Right lobe of liver (tissue), 6 donors: ENCODE measurements at regions not wholly inside any gene's neighbourhood (a gene's known extent, or its start where the extent isn't known, plus 50 kb on each side); places are given as distances from the start of the nearest gene placed in this dataset.

ENCODE experiments used
- ATAC-seq, 4 donors: fragments of 200-7000 bp; cut with Tn5 transposase; one replicate each; pipeline ENCODE4 v1.9.1; 2020; ENCODE audit warnings: mild to moderate bottlenecking in 4 of 4, moderate library complexity in 4 of 4
- DNase-seq, 3 donors: peaks; one replicate each; pipeline ENCODE4 v3.0.0-alpha.2; 2020
- H3K27ac ChIP-seq, 3 donors: fragments of 200-600 bp; one replicate each; pipeline ENCODE4 v1.8.0; 2022
- H3K27me3 ChIP-seq, 2 donors: fragments of 200-600 bp; one replicate each; pipeline ENCODE4 v1.8.0; 2022
- H3K36me3 ChIP-seq, 4 donors: fragments of 200-600 bp; sonication (generic) in 1 of 4; one replicate each; pipeline versions ENCODE4 v1.5.1 to v1.8.0; 2017 to 2022; ENCODE audit warnings: control low read depth in 1 of 4
- H3K4me1 ChIP-seq, 4 donors: fragments of 200-600 bp; sonication (generic) in 1 of 4; one replicate each; pipeline versions ENCODE4 v1.5.1 to v1.8.0; 2017 to 2022; ENCODE audit warnings: control low read depth in 1 of 4
- H3K4me3 ChIP-seq, 3 donors: fragments of 200-600 bp; one replicate each; pipeline ENCODE4 v1.8.0; 2022
- H3K9me3 ChIP-seq, 4 donors: fragments of 200-600 bp; sonication (generic) in 1 of 4; one replicate each; pipeline versions ENCODE4 v1.5.1 to v1.8.0; 2017 to 2022; ENCODE audit warnings: control low read depth in 1 of 4
- POLR2A ChIP-seq: fragments of 450-650 bp; IDR thresholded peaks from one replicate; pipeline ENCODE4 v1.6.1; 2017; ENCODE audit warnings: antibody characterized with exemption, mild to moderate bottlenecking
- WGBS: methylation state at CpG from one replicate; pipeline ENCODE4 v1.1.6; 2018; ENCODE audit warnings: low coverage, low lambda C conversion rate; ENCODE audit not compliant: insufficient coverage; ENCODE audit errors: missing lambda C conversion rate; 5-methylcytosine and 5-hydroxymethylcytosine counted together
- intact Hi-C, 2 donors: fragments of 100-400 bp; cut with DNase I; formaldehyde crosslinking; loops; one replicate each; pipeline versions ENCODE4 v1.11.2 to v1.14.1; 2022
- TF ChIP-seq, protein P1 (sequence below), 4 donors: fragments of 200-600 bp in 3 of 4; fragments of 450-650 bp in 1 of 4; IDR thresholded peaks; one replicate each; pipeline versions ENCODE4 v1.5.1 to v1.8.0; 2016 to 2022; ENCODE audit warnings: antibody characterized with exemption in 4 of 4, mild to moderate bottlenecking in 2 of 4
- donor health status: DM: no; HTN: yes; CAD: no.
- donor health status: DM: no; HTN: no; CAD: no.
- donor health status: DM: no; HTN: no; CAD: no.
- donor health status: DM: no; HTN: yes; CAD: no.
- donor health status: DM: no; HTN: yes; CAD: no.

DNA sequence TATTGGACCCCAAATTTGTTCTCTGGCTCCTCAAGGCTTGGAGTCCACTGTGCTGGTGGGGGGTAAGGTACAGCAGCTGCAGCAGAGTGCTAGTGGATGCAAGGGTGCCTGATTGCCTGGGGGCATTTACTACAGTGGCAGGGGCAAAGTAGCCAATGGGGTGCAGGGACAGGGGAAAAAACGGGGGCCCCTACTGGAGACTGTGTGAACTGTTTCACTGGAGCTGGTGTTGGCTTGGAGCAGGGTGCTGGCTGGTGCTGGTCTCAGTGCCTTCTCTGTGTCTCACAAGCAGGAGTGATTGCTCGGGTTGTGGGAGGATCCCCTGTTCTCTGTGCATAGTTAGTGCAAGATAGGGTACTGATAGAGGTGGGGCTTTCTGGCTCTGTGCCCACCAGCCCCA is 935.9 kb downstream of the JRKL start:
- H3K4me1 ChIP-seq: no peaks in the 10 kb centered on the region
- WGBS: 13% methylated on average over 1 of the region's 2 CpGs
- H3K27me3 ChIP-seq: no peaks in the 10 kb centered on the region
- TF ChIP-seq, protein P1, sequence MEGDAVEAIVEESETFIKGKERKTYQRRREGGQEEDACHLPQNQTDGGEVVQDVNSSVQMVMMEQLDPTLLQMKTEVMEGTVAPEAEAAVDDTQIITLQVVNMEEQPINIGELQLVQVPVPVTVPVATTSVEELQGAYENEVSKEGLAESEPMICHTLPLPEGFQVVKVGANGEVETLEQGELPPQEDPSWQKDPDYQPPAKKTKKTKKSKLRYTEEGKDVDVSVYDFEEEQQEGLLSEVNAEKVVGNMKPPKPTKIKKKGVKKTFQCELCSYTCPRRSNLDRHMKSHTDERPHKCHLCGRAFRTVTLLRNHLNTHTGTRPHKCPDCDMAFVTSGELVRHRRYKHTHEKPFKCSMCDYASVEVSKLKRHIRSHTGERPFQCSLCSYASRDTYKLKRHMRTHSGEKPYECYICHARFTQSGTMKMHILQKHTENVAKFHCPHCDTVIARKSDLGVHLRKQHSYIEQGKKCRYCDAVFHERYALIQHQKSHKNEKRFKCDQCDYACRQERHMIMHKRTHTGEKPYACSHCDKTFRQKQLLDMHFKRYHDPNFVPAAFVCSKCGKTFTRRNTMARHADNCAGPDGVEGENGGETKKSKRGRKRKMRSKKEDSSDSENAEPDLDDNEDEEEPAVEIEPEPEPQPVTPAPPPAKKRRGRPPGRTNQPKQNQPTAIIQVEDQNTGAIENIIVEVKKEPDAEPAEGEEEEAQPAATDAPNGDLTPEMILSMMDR (IDR thresholded peaks at IDR 0.05): no peak
- TF ChIP-seq POLR2A: no peak
- no peak for DNase-seq
- no peaks in the 10 kb centered on the region for H3K36me3 ChIP-seq
- no peaks in the 10 kb centered on the region for H3K9me3 ChIP-seq
- H3K4me3 ChIP-seq: no peak overlapping the region
- intact Hi-C loops: no loop called here
- no peak overlapping the region for H3K27ac ChIP-seq
- ATAC-seq: peak in 1 of 4 donors; percentile 16

DNA sequence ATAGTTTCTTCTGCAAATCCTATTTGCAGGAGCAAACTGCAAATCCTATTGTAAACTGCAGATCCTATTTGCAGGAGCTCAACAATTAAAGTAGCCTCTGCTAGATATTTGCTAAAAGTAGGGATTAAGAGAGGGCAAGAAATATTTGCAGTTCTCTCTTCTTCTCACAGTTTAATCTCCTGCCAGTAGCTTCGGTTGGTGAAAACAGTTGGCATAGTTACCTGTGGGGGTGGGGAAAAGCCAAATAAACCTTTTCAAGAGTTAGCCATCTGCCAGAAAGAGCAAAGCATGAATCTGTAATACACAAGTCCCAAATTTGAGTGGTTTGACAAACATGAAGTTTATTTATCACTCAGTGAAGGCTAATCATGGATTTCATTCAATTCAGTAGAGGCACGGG is 942.5 kb downstream of the JRKL start:
- intact Hi-C loops: no loop called here
- Histone ChIP-seq H3K4me1 (no peaks in the 10 kb centered on the region), H3K27me3 (no peaks in the 10 kb centered on the region), H3K27ac (no peak overlapping the region), H3K4me3 (no peak overlapping the region), H3K9me3 (no peaks in the 10 kb centered on the region), H3K36me3 (no peaks in the 10 kb centered on the region)
- ATAC-seq (no peak), DNase-seq (no peak)
- 16% methylated on average over 2 of the region's 2 CpGs for WGBS
- no peak for TF ChIP-seq POLR2A
- TF ChIP-seq, protein P1 (IDR thresholded peaks at IDR 0.05): no peak

DNA sequence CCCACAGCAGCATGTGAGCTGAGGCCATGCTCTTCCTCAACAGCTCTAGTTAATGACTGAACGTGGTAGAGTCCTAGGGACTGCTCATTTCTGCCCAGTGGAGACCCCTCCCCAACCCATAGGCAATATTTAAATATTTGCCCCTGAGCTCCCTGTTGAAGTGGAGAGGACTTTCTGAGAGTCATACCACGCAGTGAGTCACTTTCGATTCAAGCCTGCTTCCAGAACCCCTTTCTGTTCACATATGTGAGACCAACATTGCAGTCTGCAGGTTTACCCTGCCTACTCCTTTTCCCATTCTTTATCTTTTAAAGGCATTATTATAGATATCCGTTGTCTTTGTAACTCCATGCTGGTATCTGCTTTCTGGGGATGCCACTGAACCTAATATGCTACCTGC is 946.3 kb downstream of the JRKL start:
- Histone ChIP-seq H3K27ac (no peak overlapping the region), H3K4me3 (no peak overlapping the region), H3K4me1 (no peaks in the 10 kb centered on the region), H3K27me3 (no peaks in the 10 kb centered on the region), H3K9me3 (no peaks in the 10 kb centered on the region), H3K36me3 (no peaks in the 10 kb centered on the region)
- WGBS: 52% methylated on average over 4 of the region's 4 CpGs
- no peak for DNase-seq
- no peak for ATAC-seq
- TF ChIP-seq, protein P1 (IDR thresholded peaks at IDR 0.05): no peak
- TF ChIP-seq POLR2A: no peak
- intact Hi-C loops: no loop called here

DNA sequence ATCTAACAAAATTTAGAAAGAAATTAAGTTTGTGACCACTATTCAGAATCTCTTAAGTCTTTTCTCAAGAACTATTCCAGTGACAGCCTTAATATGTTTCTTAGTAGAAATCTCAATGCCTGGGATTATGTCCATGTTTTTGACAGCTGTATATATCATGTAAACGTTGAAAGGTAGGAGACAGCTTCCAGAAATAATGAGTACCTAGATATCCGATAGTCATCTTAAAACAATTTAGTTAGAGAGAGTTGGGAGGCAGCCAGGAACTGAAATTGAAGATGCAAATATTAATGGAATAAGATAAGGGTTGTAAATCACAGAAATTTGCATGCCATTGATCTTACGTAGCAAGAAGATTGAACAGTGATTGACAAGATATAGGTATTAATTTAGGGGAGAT is 955.2 kb downstream of the JRKL start:
- WGBS: 42% methylated on average over 3 of the region's 3 CpGs
- Histone ChIP-seq H3K36me3 (no peaks in the 10 kb centered on the region), H3K9me3 (no peaks in the 10 kb centered on the region), H3K4me1 (no peaks in the 10 kb centered on the region), H3K27ac (no peak overlapping the region), H3K27me3 (no peaks in the 10 kb centered on the region), H3K4me3 (no peak overlapping the region)
- intact Hi-C loops: no loop called here
- TF ChIP-seq, protein P1 (IDR thresholded peaks at IDR 0.05): no peak
- TF ChIP-seq POLR2A: no peak
- no peak for ATAC-seq
- no peak for DNase-seq

DNA sequence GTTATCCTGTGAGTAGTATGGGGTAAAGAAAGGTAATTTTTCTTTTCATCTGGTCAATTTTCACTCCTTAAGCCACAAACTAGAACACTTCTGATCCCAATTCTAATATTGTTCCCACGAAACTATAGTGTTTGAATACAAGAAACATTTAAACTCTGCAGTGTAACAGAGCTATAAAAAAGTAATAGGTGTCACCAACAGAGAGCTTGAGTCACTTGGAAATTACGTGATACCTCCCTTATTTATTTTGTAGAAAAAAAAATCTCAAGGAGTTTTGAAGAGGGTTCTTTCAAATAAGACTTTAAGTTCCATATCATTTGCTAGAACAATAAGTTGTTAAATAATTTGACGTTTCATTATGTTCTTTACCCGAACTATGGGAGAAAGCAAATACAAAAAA is 959.4 kb downstream of the JRKL start:
- intact Hi-C loops: no loop called here
- TF ChIP-seq POLR2A: no peak
- TF ChIP-seq, protein P1 (IDR thresholded peaks at IDR 0.05): no peak
- DNase-seq: no peak
- no peak for ATAC-seq
- no peaks in the 10 kb centered on the region for H3K4me1 ChIP-seq
- no peak overlapping the region for H3K27ac ChIP-seq
- no peaks in the 10 kb centered on the region for H3K36me3 ChIP-seq
- no peak overlapping the region for H3K4me3 ChIP-seq
- H3K27me3 ChIP-seq: no peaks in the 10 kb centered on the region
- 30% methylated on average over 4 of the region's 4 CpGs for WGBS
- H3K9me3 ChIP-seq: no peaks in the 10 kb centered on the region
